Neutrophil (primary cell): ENCODE measurements at regions not wholly inside any gene's neighbourhood (a gene's known extent, or its start where the extent isn't known, plus 50 kb on each side); places are given as distances from the start of the nearest gene placed in this dataset.

Experiments
- H3K27ac ChIP-seq: fragments of 200-600 bp; sonication (generic); 2 replicates; pipeline ENCODE4 v1.5.1; 2016; ENCODE audit warnings: mild to moderate bottlenecking, moderate library complexity
- H3K27me3 ChIP-seq: fragments of 200-600 bp; sonication (generic); 2 replicates; pipeline ENCODE4 v1.6.0; 2016; ENCODE audit warnings: mild to moderate bottlenecking
- H3K36me3 ChIP-seq: fragments of 200-600 bp; sonication (generic); 2 replicates; pipeline ENCODE4 v1.5.1; 2017
- H3K4me1 ChIP-seq, 2 experiments: fragments of 200-600 bp in 1 of 2; sonication (generic) in 1 of 2; 1 replicate in 1 of 2; 2 replicates in 1 of 2; pipeline versions ENCODE4 v1.5.1 to v1.6.1; 2013 to 2016; ENCODE audit warnings: low read depth in 1 of 2, low read length in 1 of 2, mild to moderate bottlenecking in 1 of 2, moderate library complexity in 1 of 2; ENCODE audit not compliant: control insufficient read depth in 1 of 2, insufficient read depth in 1 of 2
- H3K4me3 ChIP-seq, 2 experiments: fragments of 200-600 bp in 1 of 2; sonication (generic) in 1 of 2; 1 replicate in 1 of 2; 2 replicates in 1 of 2; pipeline ENCODE4 v1.5.1; 2013 to 2016; ENCODE audit warnings: low read depth in 1 of 2, low read length in 1 of 2, mild to moderate bottlenecking in 1 of 2, moderate library complexity in 1 of 2
- H3K9me3 ChIP-seq: fragments of 200-600 bp; sonication (generic); 2 replicates; pipeline ENCODE4 v1.5.1; 2016
- TF ChIP-seq, protein P1 (sequence below): fragments of 200-600 bp; sonication (generic); IDR thresholded peaks from 2 replicates; pipeline ENCODE4 v1.5.1; 2016; ENCODE audit warnings: antibody characterized with exemption

DNA sequence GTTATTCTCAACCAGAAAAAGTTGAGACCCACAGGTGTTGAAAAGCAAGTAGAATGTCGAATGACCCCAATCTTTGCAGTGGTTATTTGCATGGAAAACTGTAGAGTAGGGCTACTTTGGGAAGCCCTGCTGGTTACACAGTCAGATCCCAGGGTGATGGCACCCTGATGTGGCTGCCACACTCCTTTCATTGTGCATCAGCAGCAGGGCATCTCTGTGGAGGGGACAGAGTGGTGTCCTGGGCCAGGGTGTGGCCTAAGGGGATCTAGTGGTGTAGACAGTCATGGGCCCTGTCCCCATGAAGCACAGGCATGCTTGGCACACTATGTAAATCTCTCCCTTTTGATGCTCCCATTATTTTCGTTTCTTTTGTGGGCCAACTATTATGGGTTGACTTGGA lies 199.4 kb upstream of the NAV2 start:
- Histone ChIP-seq H3K27me3 (peaks cover 80% of the 10 kb centered on the region), H3K9me3 (no peaks in the 10 kb centered on the region), H3K4me3 (no peak overlapping the region), H3K4me1 (no peaks in the 10 kb centered on the region), H3K27ac (no peak overlapping the region), H3K36me3 (no peaks in the 10 kb centered on the region)
- TF ChIP-seq, protein P1, sequence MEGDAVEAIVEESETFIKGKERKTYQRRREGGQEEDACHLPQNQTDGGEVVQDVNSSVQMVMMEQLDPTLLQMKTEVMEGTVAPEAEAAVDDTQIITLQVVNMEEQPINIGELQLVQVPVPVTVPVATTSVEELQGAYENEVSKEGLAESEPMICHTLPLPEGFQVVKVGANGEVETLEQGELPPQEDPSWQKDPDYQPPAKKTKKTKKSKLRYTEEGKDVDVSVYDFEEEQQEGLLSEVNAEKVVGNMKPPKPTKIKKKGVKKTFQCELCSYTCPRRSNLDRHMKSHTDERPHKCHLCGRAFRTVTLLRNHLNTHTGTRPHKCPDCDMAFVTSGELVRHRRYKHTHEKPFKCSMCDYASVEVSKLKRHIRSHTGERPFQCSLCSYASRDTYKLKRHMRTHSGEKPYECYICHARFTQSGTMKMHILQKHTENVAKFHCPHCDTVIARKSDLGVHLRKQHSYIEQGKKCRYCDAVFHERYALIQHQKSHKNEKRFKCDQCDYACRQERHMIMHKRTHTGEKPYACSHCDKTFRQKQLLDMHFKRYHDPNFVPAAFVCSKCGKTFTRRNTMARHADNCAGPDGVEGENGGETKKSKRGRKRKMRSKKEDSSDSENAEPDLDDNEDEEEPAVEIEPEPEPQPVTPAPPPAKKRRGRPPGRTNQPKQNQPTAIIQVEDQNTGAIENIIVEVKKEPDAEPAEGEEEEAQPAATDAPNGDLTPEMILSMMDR, result no peak

DNA sequence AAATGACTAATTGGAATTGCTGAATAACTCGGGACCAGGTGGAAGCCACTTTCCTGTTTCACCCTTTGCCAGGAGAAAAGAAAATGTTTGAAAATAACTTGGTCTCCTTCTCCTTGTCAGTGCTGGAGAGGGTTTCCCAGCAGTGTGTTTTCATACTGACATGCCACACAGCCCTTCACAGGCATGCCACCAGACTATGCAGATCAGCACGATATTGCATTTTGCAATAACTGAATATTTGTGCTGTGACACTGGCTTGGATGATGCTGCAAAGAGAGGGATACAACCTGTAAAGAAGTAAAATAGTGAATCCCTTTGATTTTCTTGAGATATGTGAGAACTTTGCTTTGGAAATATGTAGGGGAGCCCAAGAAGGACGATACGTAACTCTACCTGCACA lies 200.0 kb upstream of the NAV2 start:
- TF ChIP-seq, protein P1, result no peak
- Histone ChIP-seq H3K27ac (no peak overlapping the region), H3K4me1 (no peaks in the 10 kb centered on the region), H3K9me3 (no peaks in the 10 kb centered on the region), H3K27me3 (peaks cover 86% of the 10 kb centered on the region), H3K36me3 (no peaks in the 10 kb centered on the region), H3K4me3 (no peak overlapping the region)

DNA sequence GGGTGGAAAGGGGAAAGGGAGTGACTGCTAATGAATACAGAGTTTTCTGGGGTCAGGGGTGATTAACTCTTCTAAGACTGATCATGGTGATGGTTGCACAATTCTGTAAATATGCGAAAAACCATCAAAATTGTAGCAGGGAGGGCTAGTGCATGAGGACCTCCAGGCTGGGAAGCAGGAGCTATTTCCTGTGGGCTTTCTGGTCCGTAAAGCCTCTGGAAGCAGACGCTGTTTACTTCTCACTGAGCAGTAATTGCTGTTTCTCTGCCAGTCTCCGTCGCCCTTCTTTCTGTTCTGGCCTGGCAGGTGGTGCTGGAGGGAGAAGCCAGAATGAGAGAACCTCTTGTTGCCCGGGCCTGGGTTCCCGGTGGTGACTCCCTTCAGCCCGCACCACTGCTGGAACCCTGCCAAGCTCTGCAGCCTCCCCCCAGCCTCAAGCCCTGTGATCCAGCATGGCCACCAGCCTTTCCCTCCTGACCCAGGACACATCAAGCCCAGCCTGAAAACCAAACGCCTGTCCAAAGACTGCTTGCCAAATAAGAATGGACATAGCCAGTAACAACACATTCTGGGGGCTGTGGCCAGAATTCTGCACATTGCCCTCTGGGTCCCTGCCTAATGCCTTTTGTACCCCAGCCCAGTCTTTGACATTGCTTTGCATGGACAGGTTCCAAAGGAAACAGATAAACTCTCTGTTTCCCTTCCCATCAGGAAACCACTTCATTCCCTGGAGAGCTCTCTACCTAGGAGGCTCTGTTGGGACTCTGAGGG lies 201.0 kb upstream of the NAV2 start:
- TF ChIP-seq, protein P1, result no peak
- Histone ChIP-seq H3K4me3 (no peak overlapping the region), H3K9me3 (no peaks in the 10 kb centered on the region), H3K27me3 (peaks cover 89% of the 10 kb centered on the region), H3K27ac (no peak overlapping the region), H3K36me3 (no peaks in the 10 kb centered on the region), H3K4me1 (no peaks in the 10 kb centered on the region)

GRCh38 chr11:19511066-19511412 lies 201.6 kb upstream of the NAV2 start:
- H3K4me3 ChIP-seq, result no peak overlapping the region
- peaks cover 87% of the 10 kb centered on the region for H3K27me3 ChIP-seq
- TF ChIP-seq, protein P1, result no peak
- H3K9me3 ChIP-seq, result no peaks in the 10 kb centered on the region
- no peaks in the 10 kb centered on the region for H3K4me1 ChIP-seq
- H3K27ac ChIP-seq, result no peak overlapping the region
- no peaks in the 10 kb centered on the region for H3K36me3 ChIP-seq

DNA sequence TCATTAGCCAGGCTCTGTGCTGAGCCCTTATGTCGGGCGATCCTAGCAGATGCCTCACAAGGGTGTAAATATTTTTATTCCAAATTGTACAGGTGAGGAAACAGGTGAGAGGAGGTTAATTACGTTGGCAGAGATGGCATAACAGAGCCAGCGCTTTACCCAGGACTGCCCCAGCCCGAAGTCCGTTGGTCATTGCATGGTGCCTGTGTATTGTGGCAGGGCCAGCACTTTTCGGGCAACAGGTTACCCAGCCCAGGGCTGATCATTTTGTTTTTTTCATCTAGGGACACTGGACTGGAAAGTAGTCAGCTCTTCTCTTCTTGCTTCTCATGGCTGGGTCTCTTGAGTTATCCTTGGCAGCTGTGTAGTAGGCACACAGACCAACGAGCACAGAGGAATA lies 202.2 kb upstream of the NAV2 start:
- no peak overlapping the region for H3K4me3 ChIP-seq

More for the DNA sequence above, 202.2 kb upstream of the NAV2 start:
- H3K9me3 ChIP-seq, result no peaks in the 10 kb centered on the region
- H3K27ac ChIP-seq, result no peak overlapping the region
- peaks cover 84% of the 10 kb centered on the region for H3K27me3 ChIP-seq
- no peaks in the 10 kb centered on the region for H3K4me1 ChIP-seq
- TF ChIP-seq, protein P1, result no peak
- no peaks in the 10 kb centered on the region for H3K36me3 ChIP-seq
